Transverse colon (tissue), 4 donors: ENCODE measurements at regions not wholly inside any gene's neighbourhood (a gene's known extent, or its start where the extent isn't known, plus 50 kb on each side); places are given as distances from the start of the nearest gene placed in this dataset.
A peak's percentile ranks its signal among the peaks of the same experiment; 100 is the strongest.

Source experiments
- CTCF ChIP-seq, 5 experiments: fragments of 200-600 bp in 3 of 5; fragments of 450-650 bp in 2 of 5; sonication (generic) in 3 of 5; IDR thresholded peaks; 1 replicate in 2 of 5; 2 replicates in 3 of 5; pipeline ENCODE4 v1.5.1; 2016 to 2017; ENCODE audit warnings: antibody characterized with exemption in 5 of 5, inconsistent platforms in 3 of 5, mild to moderate bottlenecking in 2 of 5, moderate library complexity in 1 of 5
- EP300 ChIP-seq: sonication (generic); formaldehyde crosslinking; IDR thresholded peaks from one replicate; pipeline ENCODE4 v1.6.1; 2017; ENCODE audit warnings: antibody characterized with exemption, low read depth
- POLR2A ChIP-seq: fragments of 450-650 bp; IDR thresholded peaks from one replicate; pipeline ENCODE4 v1.6.1; 2016; ENCODE audit warnings: antibody characterized with exemption, mild to moderate bottlenecking, moderate library complexity
- POLR2AphosphoS5 ChIP-seq, 3 donors: sonication (generic); formaldehyde crosslinking; IDR thresholded peaks; one replicate each; pipeline ENCODE4 v1.6.1; 2016; ENCODE audit warnings: antibody characterized with exemption in 3 of 3

- TF ChIP-seq CTCF (IDR thresholded peaks at IDR 0.05) (no peak), EP300 (no peak), POLR2A (no peak), POLR2AphosphoS5 (IDR thresholded peaks at IDR 0.05) (peak in 1 of 3 donors; percentile 34)
Measured at GRCh38 chr6:166046226-166046625, 121.4 kb downstream of the TBXT start.
